Right lobe of liver (tissue), 6 donors: ENCODE measurements at regions not wholly inside any gene's neighbourhood (a gene's known extent, or its start where the extent isn't known, plus 50 kb on each side); places are given as distances from the start of the nearest gene placed in this dataset.

Experiments used
- ATAC-seq, 4 donors: fragments of 200-7000 bp; cut with Tn5 transposase; one replicate each; pipeline ENCODE4 v1.9.1; 2020; ENCODE audit warnings: mild to moderate bottlenecking in 4 of 4, moderate library complexity in 4 of 4
- DNase-seq, 3 donors: peaks; one replicate each; pipeline ENCODE4 v3.0.0-alpha.2; 2020
- H3K27ac ChIP-seq, 3 donors: fragments of 200-600 bp; one replicate each; pipeline ENCODE4 v1.8.0; 2022
- H3K27me3 ChIP-seq, 2 donors: fragments of 200-600 bp; one replicate each; pipeline ENCODE4 v1.8.0; 2022
- H3K36me3 ChIP-seq, 4 donors: fragments of 200-600 bp; sonication (generic) in 1 of 4; one replicate each; pipeline versions ENCODE4 v1.5.1 to v1.8.0; 2017 to 2022; ENCODE audit warnings: control low read depth in 1 of 4
- H3K4me1 ChIP-seq, 4 donors: fragments of 200-600 bp; sonication (generic) in 1 of 4; one replicate each; pipeline versions ENCODE4 v1.5.1 to v1.8.0; 2017 to 2022; ENCODE audit warnings: control low read depth in 1 of 4
- H3K4me3 ChIP-seq, 3 donors: fragments of 200-600 bp; one replicate each; pipeline ENCODE4 v1.8.0; 2022
- H3K9me3 ChIP-seq, 4 donors: fragments of 200-600 bp; sonication (generic) in 1 of 4; one replicate each; pipeline versions ENCODE4 v1.5.1 to v1.8.0; 2017 to 2022; ENCODE audit warnings: control low read depth in 1 of 4
- POLR2A ChIP-seq: fragments of 450-650 bp; IDR thresholded peaks from one replicate; pipeline ENCODE4 v1.6.1; 2017; ENCODE audit warnings: antibody characterized with exemption, mild to moderate bottlenecking
- WGBS: methylation state at CpG from one replicate; pipeline ENCODE4 v1.1.6; 2018; ENCODE audit warnings: low coverage, low lambda C conversion rate; ENCODE audit not compliant: insufficient coverage; ENCODE audit errors: missing lambda C conversion rate; 5-methylcytosine and 5-hydroxymethylcytosine counted together
- intact Hi-C, 2 donors: fragments of 100-400 bp; cut with DNase I; formaldehyde crosslinking; loops; one replicate each; pipeline versions ENCODE4 v1.11.2 to v1.14.1; 2022
- TF ChIP-seq, protein P1 (sequence below), 4 donors: fragments of 200-600 bp in 3 of 4; fragments of 450-650 bp in 1 of 4; IDR thresholded peaks; one replicate each; pipeline versions ENCODE4 v1.5.1 to v1.8.0; 2016 to 2022; ENCODE audit warnings: antibody characterized with exemption in 4 of 4, mild to moderate bottlenecking in 2 of 4
- donor health status: DM: no; HTN: yes; CAD: no.
- donor health status: DM: no; HTN: no; CAD: no.
- donor health status: DM: no; HTN: no; CAD: no.
- donor health status: DM: no; HTN: yes; CAD: no.
- donor health status: DM: no; HTN: yes; CAD: no.

DNA sequence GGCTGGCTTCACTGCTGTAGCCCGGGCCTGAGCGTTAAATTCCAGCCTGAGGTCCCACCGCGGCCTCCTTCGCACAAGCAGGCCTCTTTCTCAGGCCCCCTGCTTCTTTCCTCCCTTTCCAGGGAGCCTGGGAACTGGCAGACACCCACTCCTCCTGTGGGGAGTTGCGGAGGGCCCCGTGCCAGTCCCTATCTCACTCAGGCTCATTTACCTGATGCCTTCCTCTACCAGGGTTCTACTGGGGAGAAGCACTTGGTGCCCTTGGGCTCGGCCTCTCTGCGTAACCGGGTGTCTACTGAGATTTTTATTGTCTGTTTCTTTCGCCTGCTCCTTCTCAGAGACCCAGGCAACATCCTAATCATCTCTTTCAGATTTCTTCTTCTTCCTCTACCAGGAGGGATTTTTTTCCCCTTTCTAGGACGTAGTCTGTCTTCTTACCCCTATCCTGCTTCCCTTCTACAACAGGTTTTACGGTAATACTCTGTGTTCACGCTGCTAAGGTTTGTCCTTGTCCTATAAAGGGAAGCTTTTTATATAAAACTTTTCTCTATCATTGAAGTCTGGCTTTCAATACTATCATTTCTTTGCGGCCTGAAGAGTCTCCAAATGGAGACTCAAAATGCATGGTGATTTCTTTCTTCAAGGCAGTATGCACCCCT lies 135.4 kb upstream of the GPR12 start:
- Histone ChIP-seq H3K4me3 (no peak overlapping the region), H3K9me3 (no peaks in the 10 kb centered on the region), H3K27me3 (no peaks in the 10 kb centered on the region), H3K27ac (no peak overlapping the region), H3K36me3 (no peaks in the 10 kb centered on the region), H3K4me1 (no peaks in the 10 kb centered on the region)
- TF ChIP-seq POLR2A, result no peak
- TF ChIP-seq, protein P1, sequence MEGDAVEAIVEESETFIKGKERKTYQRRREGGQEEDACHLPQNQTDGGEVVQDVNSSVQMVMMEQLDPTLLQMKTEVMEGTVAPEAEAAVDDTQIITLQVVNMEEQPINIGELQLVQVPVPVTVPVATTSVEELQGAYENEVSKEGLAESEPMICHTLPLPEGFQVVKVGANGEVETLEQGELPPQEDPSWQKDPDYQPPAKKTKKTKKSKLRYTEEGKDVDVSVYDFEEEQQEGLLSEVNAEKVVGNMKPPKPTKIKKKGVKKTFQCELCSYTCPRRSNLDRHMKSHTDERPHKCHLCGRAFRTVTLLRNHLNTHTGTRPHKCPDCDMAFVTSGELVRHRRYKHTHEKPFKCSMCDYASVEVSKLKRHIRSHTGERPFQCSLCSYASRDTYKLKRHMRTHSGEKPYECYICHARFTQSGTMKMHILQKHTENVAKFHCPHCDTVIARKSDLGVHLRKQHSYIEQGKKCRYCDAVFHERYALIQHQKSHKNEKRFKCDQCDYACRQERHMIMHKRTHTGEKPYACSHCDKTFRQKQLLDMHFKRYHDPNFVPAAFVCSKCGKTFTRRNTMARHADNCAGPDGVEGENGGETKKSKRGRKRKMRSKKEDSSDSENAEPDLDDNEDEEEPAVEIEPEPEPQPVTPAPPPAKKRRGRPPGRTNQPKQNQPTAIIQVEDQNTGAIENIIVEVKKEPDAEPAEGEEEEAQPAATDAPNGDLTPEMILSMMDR (IDR thresholded peaks at IDR 0.05), result no peak
- WGBS, result 41% methylated on average over 10 of the region's 15 CpGs
- intact Hi-C loops, result no loop called here
- ATAC-seq (no peak), DNase-seq (no peak)

DNA sequence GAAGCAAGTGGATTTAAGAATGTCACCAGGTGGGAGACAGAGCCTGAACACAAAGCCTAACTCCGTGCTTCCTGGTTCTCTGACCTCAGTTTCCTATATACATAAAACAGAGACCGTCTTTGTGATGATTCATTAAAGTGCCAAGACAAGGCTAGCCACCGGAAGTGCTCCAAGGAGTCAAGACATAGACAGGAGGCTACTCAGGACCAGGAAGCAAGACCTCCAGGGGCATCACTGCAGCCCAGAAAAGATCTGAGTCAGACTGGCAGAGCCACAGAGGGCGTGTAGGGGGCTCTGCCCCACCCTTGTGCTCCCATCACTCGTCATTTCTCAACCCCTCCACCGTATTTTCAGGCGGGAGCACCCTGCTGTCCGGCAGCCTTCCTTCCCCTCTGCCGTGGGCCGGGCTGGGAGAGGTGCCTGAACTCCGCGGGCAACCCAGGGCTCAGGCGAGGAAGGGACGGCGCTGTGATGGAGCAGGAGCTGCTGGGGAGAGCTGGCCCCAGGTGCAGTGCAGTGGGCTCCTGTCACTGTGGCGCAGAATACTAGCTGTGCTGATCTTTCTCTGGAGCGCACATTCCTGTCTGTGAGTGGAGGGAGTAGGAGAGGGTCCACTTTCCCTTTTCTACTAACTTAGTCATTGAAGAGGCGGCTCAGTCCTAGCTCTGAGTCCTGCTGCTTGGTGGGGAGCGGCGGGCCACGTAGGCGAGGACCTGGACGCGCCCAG lies 134.7 kb upstream of the GPR12 start:
- Histone ChIP-seq H3K4me3 (no peak overlapping the region), H3K27ac (no peak overlapping the region), H3K36me3 (no peaks in the 10 kb centered on the region), H3K4me1 (no peaks in the 10 kb centered on the region), H3K27me3 (no peaks in the 10 kb centered on the region), H3K9me3 (no peaks in the 10 kb centered on the region)
- ATAC-seq (peak in 1 of 4 donors; percentile 29), DNase-seq (no peak)
- WGBS, result 19% methylated on average over 7 of the region's 24 CpGs
- intact Hi-C loops, result no loop called here
- TF ChIP-seq, protein P1 (IDR thresholded peaks at IDR 0.05), result no peak
- TF ChIP-seq POLR2A, result no peak

DNA sequence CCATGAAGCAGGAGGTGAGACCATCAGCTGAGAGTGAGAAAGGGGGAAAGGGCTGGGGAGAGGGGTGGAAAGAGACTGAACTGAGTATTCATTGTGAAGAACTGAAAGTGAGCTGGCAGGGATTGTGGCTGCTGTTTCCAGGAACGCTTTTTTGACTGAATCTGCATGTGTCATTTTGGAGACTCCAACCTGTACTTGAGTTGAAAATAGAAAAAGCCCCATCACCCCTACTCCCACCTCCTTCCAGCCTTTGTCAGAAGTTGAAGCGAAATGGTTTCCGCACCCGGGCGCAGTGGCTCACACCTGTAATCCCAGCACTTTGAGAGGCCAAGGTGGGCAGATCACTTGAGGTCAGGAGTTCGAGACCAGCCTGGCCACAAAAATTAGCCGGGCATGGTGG lies 128.0 kb upstream of the GPR12 start:
- Histone ChIP-seq H3K4me1 (no peaks in the 10 kb centered on the region), H3K27ac (no peak overlapping the region), H3K4me3 (no peak overlapping the region), H3K36me3 (no peaks in the 10 kb centered on the region), H3K27me3 (no peaks in the 10 kb centered on the region), H3K9me3 (no peaks in the 10 kb centered on the region)
- 51% methylated on average over 2 of the region's 7 CpGs for WGBS
- intact Hi-C loops, result no loop called here
- DNase-seq, result no peak
- no peak for ATAC-seq
- TF ChIP-seq POLR2A, result no peak
- TF ChIP-seq, protein P1 (IDR thresholded peaks at IDR 0.05), result no peak

DNA sequence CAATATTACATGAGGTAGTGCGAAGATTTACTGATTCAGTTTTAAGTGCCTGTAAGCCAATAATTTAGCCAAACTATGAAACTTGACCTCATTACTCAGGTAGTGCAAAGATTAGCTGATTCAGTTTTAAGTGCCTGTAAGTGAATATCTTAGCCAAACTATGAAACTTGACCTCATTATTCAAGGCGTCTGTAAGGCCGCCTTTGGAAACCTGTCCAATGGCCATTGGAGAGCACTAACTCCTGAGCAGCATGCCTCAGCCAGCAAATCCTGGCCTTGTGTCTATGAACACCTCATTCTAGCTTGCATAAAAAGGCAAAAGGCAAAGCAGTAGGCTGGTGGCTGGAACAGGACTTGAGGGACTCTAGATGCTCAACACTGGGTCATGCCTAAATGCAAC lies 127.0 kb upstream of the GPR12 start:
- TF ChIP-seq, protein P1 (IDR thresholded peaks at IDR 0.05), result no peak
- TF ChIP-seq POLR2A, result no peak
- H3K36me3 ChIP-seq, result no peaks in the 10 kb centered on the region
- H3K27ac ChIP-seq, result no peak overlapping the region
- no peaks in the 10 kb centered on the region for H3K9me3 ChIP-seq
- no peaks in the 10 kb centered on the region for H3K4me1 ChIP-seq
- DNase-seq (no peak), ATAC-seq (no peak)
- WGBS, result 61% methylated on average over 3 of the region's 3 CpGs
- intact Hi-C loops, result no loop called here
- H3K27me3 ChIP-seq, result no peaks in the 10 kb centered on the region
- H3K4me3 ChIP-seq, result no peak overlapping the region
